ENCODE measurements at regions not wholly inside any gene's neighbourhood (a gene's known extent, or its start where the extent isn't known, plus 50 kb on each side); places are given as distances from the start of the nearest gene placed in this dataset.

DNA sequence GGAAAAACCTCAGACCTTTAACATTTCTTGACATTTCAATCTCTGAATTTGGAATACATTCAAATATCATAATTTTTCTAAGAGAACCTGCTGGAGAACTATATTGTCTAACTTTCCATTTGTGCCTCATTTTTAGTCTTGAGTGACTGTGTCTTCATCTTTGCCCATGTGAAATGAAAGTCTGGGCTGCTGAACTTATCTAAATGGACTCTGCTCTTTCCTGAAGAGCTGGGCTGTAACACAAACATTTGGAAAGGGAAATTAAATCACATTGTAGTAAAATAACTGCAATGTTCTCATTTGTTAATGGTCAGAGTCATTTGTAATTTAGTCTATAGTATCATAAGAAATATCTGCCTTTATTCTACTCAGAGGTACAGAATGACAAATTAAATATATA, 373.1 kb downstream of the LRIG3 start:
- no peak overlapping the region for H3K4me3 ChIP-seq (ENCODE audit: low read depth, low read length)
- POLR2A ChIA-PET, result no interaction called here
- no peak for DNase-seq (ENCODE audit: low read depth)
- no peaks in the 10 kb centered on the region for H3K36me3 ChIP-seq (ENCODE audit: control insufficient read depth, insufficient read depth, low read length)
- H3K27me3 ChIP-seq (ENCODE audit: control insufficient read depth, insufficient read depth, low read length), result no peaks in the 10 kb centered on the region
- CTCF ChIA-PET, result no interaction called here
- TF ChIP-seq, protein P1, sequence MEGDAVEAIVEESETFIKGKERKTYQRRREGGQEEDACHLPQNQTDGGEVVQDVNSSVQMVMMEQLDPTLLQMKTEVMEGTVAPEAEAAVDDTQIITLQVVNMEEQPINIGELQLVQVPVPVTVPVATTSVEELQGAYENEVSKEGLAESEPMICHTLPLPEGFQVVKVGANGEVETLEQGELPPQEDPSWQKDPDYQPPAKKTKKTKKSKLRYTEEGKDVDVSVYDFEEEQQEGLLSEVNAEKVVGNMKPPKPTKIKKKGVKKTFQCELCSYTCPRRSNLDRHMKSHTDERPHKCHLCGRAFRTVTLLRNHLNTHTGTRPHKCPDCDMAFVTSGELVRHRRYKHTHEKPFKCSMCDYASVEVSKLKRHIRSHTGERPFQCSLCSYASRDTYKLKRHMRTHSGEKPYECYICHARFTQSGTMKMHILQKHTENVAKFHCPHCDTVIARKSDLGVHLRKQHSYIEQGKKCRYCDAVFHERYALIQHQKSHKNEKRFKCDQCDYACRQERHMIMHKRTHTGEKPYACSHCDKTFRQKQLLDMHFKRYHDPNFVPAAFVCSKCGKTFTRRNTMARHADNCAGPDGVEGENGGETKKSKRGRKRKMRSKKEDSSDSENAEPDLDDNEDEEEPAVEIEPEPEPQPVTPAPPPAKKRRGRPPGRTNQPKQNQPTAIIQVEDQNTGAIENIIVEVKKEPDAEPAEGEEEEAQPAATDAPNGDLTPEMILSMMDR (IDR thresholded peaks at IDR 0.05; ENCODE audit: insufficient read depth, low read depth, low read length), result no peak

DNA sequence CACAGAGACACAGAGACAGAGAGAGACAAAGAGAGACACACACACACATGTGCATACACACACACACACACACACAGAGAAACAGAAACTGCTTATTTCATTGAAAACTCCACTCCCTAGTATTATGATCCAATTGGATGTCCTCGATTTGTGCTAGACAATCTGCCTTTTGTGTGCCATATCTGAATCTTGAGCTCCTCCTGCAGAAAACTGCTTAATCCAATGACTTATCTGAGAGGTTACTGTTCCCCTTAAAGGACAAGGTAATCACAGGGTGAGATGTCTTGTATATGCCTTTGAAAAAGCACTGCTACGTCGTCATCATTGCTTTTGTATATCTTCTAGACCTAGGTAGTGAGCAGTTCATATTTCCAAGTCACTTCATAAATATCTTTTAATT, 371.5 kb downstream of the LRIG3 start:
- Histone ChIP-seq H3K27me3 (ENCODE audit: control insufficient read depth, insufficient read depth, low read length) (no peaks in the 10 kb centered on the region), H3K4me3 (ENCODE audit: low read depth, low read length) (no peak overlapping the region), H3K36me3 (ENCODE audit: control insufficient read depth, insufficient read depth, low read length) (no peaks in the 10 kb centered on the region)
- ChIA-PET POLR2A (no interaction called here), CTCF (no interaction called here)
- TF ChIP-seq, protein P1 (IDR thresholded peaks at IDR 0.05; ENCODE audit: insufficient read depth, low read depth, low read length), result no peak
- DNase-seq (ENCODE audit: low read depth), result no peak

DNA sequence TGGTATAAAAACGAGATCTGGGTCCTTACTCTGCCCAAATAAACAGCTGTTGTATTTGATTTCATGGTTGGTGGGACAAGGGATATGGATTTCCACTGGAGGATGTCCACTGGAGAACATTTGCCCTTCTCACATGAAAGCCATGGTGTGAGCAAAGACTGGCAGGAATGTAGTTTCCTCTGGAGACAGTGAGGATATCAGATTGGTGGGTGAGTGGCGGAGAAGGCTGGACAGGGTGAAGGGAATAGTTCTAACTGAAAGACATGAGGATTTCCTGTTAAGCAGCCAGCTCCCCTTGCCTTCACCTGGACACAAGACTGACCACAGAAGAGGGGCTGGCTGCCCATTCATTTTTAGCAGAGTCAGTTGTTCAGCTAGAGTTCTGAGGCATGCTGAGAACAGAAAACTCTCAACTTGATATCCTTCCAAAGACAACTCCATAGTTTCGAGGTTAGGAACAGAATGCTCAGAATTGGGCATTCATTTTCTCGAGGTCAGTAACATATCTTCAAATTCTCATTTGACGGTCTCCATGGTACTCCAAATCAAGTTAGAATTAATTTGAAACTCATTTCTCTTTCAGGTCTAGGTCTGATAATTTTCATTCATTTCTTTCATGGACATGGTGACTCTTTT, 365.7 kb downstream of the LRIG3 start:
- CTCF ChIA-PET, result interaction anchor here (5.2 kb wide), 1 partner anchor 14 kb away, joined by 22 read pairs; no protein-coding TSS in a partner anchor

GRCh38 chr12:58557171-58557570, 363.1 kb downstream of the LRIG3 start:
- no peaks in the 10 kb centered on the region for H3K27me3 ChIP-seq (ENCODE audit: control insufficient read depth, insufficient read depth, low read length)
- TF ChIP-seq, protein P1 (IDR thresholded peaks at IDR 0.05; ENCODE audit: insufficient read depth, low read depth, low read length), result no peak
- DNase-seq (ENCODE audit: low read depth), result peak; percentile 85
- CTCF ChIA-PET, result no interaction called here
- no peak overlapping the region for H3K4me3 ChIP-seq (ENCODE audit: low read depth, low read length)
- POLR2A ChIA-PET, result no interaction called here
- no peaks in the 10 kb centered on the region for H3K36me3 ChIP-seq (ENCODE audit: control insufficient read depth, insufficient read depth, low read length)

More for the DNA sequence above, 365.7 kb downstream of the LRIG3 start:
- POLR2A ChIA-PET, result no interaction called here
- TF ChIP-seq, protein P1 (IDR thresholded peaks at IDR 0.05; ENCODE audit: insufficient read depth, low read depth, low read length), result no peak
- DNase-seq (ENCODE audit: low read depth), result no peak
- no peaks in the 10 kb centered on the region for H3K27me3 ChIP-seq (ENCODE audit: control insufficient read depth, insufficient read depth, low read length)
- H3K36me3 ChIP-seq (ENCODE audit: control insufficient read depth, insufficient read depth, low read length), result no peaks in the 10 kb centered on the region
- H3K4me3 ChIP-seq (ENCODE audit: low read depth, low read length), result no peak overlapping the region

DNA sequence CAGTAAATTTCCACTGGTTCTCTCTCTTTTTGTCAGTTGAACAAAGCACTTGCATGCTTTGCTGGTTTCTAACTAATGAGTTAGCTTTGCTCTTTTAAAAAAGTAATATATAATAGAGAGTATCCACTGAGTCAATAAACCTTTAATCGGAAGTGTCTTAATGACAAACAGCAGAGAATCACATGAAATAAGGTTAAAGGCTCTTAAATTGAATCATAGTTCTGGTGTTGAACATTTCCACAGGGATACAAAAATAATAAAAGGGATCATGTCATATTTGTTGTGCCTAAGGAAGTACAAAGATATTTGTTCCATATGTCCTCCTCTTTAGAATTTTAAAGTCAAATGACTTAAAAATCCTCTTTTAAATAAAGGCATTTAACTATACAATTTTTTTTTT, 362.6 kb downstream of the LRIG3 start:
- CTCF ChIA-PET, result no interaction called here
- TF ChIP-seq, protein P1 (IDR thresholded peaks at IDR 0.05; ENCODE audit: insufficient read depth, low read depth, low read length), result no peak
- Histone ChIP-seq H3K4me3 (ENCODE audit: low read depth, low read length) (no peak overlapping the region), H3K27me3 (ENCODE audit: control insufficient read depth, insufficient read depth, low read length) (no peaks in the 10 kb centered on the region), H3K36me3 (ENCODE audit: control insufficient read depth, insufficient read depth, low read length) (no peaks in the 10 kb centered on the region)
- DNase-seq (ENCODE audit: low read depth), result no peak
- POLR2A ChIA-PET, result no interaction called here
